Liver (tissue), 8 donors: ENCODE measurements at regions not wholly inside any gene's neighbourhood (a gene's known extent, or its start where the extent isn't known, plus 50 kb on each side); places are given as distances from the start of the nearest gene placed in this dataset.

Experiments
- DNase-seq: peaks from one replicate; pipeline ENCODE4 v3.0.0-alpha.2; 2017; ENCODE audit warnings: low spot score
- H3K27ac ChIP-seq, 2 donors: one replicate each; pipeline ENCODE4 v1.7.0; 2013; ENCODE audit warnings: inconsistent platforms in 2 of 2, low read length in 2 of 2, control low read depth in 1 of 2, low read depth in 1 of 2, mild to moderate bottlenecking in 1 of 2
- H3K27me3 ChIP-seq, 4 donors: one replicate each; pipeline versions ENCODE4 v1.6.1 to v1.7.0; 2013; ENCODE audit warnings: low read length in 3 of 4, inconsistent platforms in 1 of 4, mild to moderate bottlenecking in 1 of 4, moderate library complexity in 1 of 4; ENCODE audit not compliant: control insufficient read depth in 4 of 4, insufficient read depth in 4 of 4
- H3K36me3 ChIP-seq, 4 donors: one replicate each; pipeline versions ENCODE4 v1.6.1 to v1.7.0; 2013; ENCODE audit warnings: low read length in 3 of 4, mild to moderate bottlenecking in 3 of 4, low read depth in 1 of 4, moderate library complexity in 1 of 4; ENCODE audit not compliant: control insufficient read depth in 4 of 4, insufficient read depth in 3 of 4
- H3K4me1 ChIP-seq, 4 donors: one replicate each; pipeline versions ENCODE4 v1.6.1 to v1.7.0; 2013; ENCODE audit warnings: low read length in 3 of 4, mild to moderate bottlenecking in 3 of 4, moderate library complexity in 1 of 4; ENCODE audit not compliant: control insufficient read depth in 4 of 4, insufficient read depth in 4 of 4
- H3K4me3 ChIP-seq, 3 donors: one replicate each; pipeline versions ENCODE4 v1.6.1 to v1.7.0; 2013; ENCODE audit warnings: low read length in 3 of 3, control low read depth in 1 of 3, low read depth in 1 of 3, mild to moderate bottlenecking in 1 of 3
- H3K9ac ChIP-seq, 2 donors: one replicate each; pipeline ENCODE4 v1.7.0; 2013; ENCODE audit warnings: low read length in 2 of 2, mild to moderate bottlenecking in 2 of 2, moderate library complexity in 2 of 2, control low read depth in 1 of 2, low read depth in 1 of 2
- H3K9me3 ChIP-seq, 4 donors: one replicate each; pipeline versions ENCODE4 v1.6.1 to v1.7.0; 2013; ENCODE audit warnings: low read length in 3 of 4; ENCODE audit not compliant: control insufficient read depth in 4 of 4
- EGR1 ChIP-seq, 2 donors: IDR thresholded peaks; 2 replicates each; pipeline ENCODE4 v1.6.1; 2016 to 2018; ENCODE audit warnings: antibody characterized with exemption in 2 of 2, low read depth in 2 of 2
- FOXA1 ChIP-seq: IDR thresholded peaks from 2 replicates; pipeline ENCODE4 v1.6.1; 2016; ENCODE audit warnings: antibody characterized with exemption
- FOXA2 ChIP-seq: IDR thresholded peaks from 2 replicates; pipeline ENCODE4 v1.6.1; 2016; ENCODE audit warnings: antibody characterized with exemption
- GABPA ChIP-seq, 2 donors: IDR thresholded peaks in 1 of 2; conservative IDR thresholded peaks in 1 of 2; 2 replicates each; pipeline ENCODE4 v1.6.1; 2016; ENCODE audit warnings: antibody characterized with exemption in 2 of 2, mild to moderate bottlenecking in 1 of 2, moderate library complexity in 1 of 2
- HNF4A ChIP-seq, 2 donors: conservative IDR thresholded peaks; 2 replicates each; pipeline ENCODE4 v1.6.1; 2016; ENCODE audit warnings: antibody characterized with exemption in 2 of 2, mild to moderate bottlenecking in 2 of 2
- HNF4G ChIP-seq: IDR thresholded peaks from 2 replicates; pipeline ENCODE4 v1.6.1; 2016; ENCODE audit warnings: antibody characterized with exemption
- JUND ChIP-seq, 2 donors: IDR thresholded peaks; 2 replicates each; pipeline ENCODE4 v1.6.1; 2016; ENCODE audit warnings: antibody characterized with exemption in 2 of 2
- NR2F2 ChIP-seq: IDR thresholded peaks from 2 replicates; pipeline ENCODE4 v1.6.1; 2016; ENCODE audit warnings: antibody characterized with exemption
- RAD21 ChIP-seq, 2 donors: IDR thresholded peaks; 2 replicates each; pipeline ENCODE4 v1.6.1; 2016; ENCODE audit warnings: antibody characterized with exemption in 2 of 2, mild to moderate bottlenecking in 2 of 2
- TAF1 ChIP-seq: conservative IDR thresholded peaks from 2 replicates; pipeline ENCODE4 v1.6.1; 2016; ENCODE audit warnings: antibody characterized with exemption, mild to moderate bottlenecking
- YY1 ChIP-seq: IDR thresholded peaks from 2 replicates; pipeline ENCODE4 v1.6.1; 2016; ENCODE audit warnings: antibody characterized with exemption, mild to moderate bottlenecking
- WGBS: extraction: QIAGEN DNeasy Blood & Tissue Kit; methylation state at CpG from one replicate; pipeline ENCODE4 v1.1.7; 2013; 5-methylcytosine and 5-hydroxymethylcytosine counted together
- TF ChIP-seq, protein P1 (sequence below): IDR thresholded peaks from 2 replicates; pipeline ENCODE4 v1.6.1; 2016; ENCODE audit warnings: antibody characterized with exemption
- TF ChIP-seq, protein P2 (sequence below): IDR thresholded peaks from 2 replicates; pipeline ENCODE4 v1.6.1; 2016; ENCODE audit warnings: antibody characterized with exemption, mild to moderate bottlenecking
- TF ChIP-seq, protein P3 (sequence below): fragments of 150-350 bp; IDR thresholded peaks from 2 replicates; pipeline ENCODE4 v1.5.1; 2017; ENCODE audit warnings: improper control_type of control experiment, low read depth, low read length; ENCODE audit not compliant: missing input control
- TF ChIP-seq, protein P4 (sequence below): IDR thresholded peaks from 2 replicates; pipeline ENCODE4 v1.6.1; 2016; ENCODE audit warnings: antibody characterized with exemption
- TF ChIP-seq, protein P5 (sequence below): IDR thresholded peaks from 2 replicates; pipeline ENCODE4 v1.6.1; 2016; ENCODE audit warnings: antibody characterized with exemption
- donor health status: healthy.
- donor health status: healthy.
- donor health status: healthy.
- donor health status: healthy.
- donor health status: healthy.

DNA sequence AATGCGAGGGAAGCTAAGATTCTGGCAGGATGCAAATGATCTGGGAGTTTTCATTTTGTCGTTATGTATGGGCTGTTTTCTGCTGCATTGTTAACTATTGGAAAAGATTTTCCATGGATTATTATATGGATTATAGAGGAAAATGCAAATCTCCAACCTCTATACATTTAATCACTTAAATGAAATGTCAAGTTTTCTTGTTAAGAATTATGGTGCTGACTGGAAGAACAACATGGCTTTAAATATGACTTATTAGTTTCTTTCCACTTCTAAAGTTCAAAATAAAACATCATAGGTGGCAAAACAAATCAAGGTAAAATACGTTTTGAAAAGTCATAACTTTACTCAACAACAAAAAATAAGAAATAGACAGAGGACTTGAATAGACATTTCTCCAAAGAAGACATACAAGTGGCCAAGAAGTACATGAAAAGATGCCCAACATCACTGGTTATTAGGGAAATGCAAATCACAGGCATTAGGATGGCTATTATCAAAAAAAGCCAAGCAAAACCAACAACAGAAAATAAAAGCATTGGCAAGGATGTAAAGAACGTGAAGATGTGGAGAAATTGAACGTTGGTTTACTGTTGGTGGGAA, 56.2 kb upstream of the CLDN5 start:
- Histone ChIP-seq H3K9ac (no peak overlapping the region), H3K9me3 (no peaks in the 10 kb centered on the region), H3K27ac (no peak overlapping the region), H3K27me3 (no peaks in the 10 kb centered on the region), H3K4me3 (no peak overlapping the region), H3K36me3 (no peaks in the 10 kb centered on the region), H3K4me1 (no peaks in the 10 kb centered on the region)
- no peak for TF ChIP-seq TAF1
- no peak for TF ChIP-seq RAD21 (IDR thresholded peaks at IDR 0.05)
- TF ChIP-seq, protein P1, sequence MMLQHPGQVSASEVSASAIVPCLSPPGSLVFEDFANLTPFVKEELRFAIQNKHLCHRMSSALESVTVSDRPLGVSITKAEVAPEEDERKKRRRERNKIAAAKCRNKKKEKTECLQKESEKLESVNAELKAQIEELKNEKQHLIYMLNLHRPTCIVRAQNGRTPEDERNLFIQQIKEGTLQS, result no peak
- no peak for TF ChIP-seq JUND (IDR thresholded peaks at IDR 0.05)
- TF ChIP-seq, protein P2, sequence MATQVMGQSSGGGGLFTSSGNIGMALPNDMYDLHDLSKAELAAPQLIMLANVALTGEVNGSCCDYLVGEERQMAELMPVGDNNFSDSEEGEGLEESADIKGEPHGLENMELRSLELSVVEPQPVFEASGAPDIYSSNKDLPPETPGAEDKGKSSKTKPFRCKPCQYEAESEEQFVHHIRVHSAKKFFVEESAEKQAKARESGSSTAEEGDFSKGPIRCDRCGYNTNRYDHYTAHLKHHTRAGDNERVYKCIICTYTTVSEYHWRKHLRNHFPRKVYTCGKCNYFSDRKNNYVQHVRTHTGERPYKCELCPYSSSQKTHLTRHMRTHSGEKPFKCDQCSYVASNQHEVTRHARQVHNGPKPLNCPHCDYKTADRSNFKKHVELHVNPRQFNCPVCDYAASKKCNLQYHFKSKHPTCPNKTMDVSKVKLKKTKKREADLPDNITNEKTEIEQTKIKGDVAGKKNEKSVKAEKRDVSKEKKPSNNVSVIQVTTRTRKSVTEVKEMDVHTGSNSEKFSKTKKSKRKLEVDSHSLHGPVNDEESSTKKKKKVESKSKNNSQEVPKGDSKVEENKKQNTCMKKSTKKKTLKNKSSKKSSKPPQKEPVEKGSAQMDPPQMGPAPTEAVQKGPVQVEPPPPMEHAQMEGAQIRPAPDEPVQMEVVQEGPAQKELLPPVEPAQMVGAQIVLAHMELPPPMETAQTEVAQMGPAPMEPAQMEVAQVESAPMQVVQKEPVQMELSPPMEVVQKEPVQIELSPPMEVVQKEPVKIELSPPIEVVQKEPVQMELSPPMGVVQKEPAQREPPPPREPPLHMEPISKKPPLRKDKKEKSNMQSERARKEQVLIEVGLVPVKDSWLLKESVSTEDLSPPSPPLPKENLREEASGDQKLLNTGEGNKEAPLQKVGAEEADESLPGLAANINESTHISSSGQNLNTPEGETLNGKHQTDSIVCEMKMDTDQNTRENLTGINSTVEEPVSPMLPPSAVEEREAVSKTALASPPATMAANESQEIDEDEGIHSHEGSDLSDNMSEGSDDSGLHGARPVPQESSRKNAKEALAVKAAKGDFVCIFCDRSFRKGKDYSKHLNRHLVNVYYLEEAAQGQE, result no peak
- TF ChIP-seq, protein P3, sequence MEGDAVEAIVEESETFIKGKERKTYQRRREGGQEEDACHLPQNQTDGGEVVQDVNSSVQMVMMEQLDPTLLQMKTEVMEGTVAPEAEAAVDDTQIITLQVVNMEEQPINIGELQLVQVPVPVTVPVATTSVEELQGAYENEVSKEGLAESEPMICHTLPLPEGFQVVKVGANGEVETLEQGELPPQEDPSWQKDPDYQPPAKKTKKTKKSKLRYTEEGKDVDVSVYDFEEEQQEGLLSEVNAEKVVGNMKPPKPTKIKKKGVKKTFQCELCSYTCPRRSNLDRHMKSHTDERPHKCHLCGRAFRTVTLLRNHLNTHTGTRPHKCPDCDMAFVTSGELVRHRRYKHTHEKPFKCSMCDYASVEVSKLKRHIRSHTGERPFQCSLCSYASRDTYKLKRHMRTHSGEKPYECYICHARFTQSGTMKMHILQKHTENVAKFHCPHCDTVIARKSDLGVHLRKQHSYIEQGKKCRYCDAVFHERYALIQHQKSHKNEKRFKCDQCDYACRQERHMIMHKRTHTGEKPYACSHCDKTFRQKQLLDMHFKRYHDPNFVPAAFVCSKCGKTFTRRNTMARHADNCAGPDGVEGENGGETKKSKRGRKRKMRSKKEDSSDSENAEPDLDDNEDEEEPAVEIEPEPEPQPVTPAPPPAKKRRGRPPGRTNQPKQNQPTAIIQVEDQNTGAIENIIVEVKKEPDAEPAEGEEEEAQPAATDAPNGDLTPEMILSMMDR, result no peak
- TF ChIP-seq, protein P4, sequence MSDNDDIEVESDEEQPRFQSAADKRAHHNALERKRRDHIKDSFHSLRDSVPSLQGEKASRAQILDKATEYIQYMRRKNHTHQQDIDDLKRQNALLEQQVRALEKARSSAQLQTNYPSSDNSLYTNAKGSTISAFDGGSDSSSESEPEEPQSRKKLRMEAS, result no peak
- no peak for TF ChIP-seq FOXA1
- DNase-seq, result no peak
- 70% methylated on average over 5 of the region's 5 CpGs for WGBS

DNA sequence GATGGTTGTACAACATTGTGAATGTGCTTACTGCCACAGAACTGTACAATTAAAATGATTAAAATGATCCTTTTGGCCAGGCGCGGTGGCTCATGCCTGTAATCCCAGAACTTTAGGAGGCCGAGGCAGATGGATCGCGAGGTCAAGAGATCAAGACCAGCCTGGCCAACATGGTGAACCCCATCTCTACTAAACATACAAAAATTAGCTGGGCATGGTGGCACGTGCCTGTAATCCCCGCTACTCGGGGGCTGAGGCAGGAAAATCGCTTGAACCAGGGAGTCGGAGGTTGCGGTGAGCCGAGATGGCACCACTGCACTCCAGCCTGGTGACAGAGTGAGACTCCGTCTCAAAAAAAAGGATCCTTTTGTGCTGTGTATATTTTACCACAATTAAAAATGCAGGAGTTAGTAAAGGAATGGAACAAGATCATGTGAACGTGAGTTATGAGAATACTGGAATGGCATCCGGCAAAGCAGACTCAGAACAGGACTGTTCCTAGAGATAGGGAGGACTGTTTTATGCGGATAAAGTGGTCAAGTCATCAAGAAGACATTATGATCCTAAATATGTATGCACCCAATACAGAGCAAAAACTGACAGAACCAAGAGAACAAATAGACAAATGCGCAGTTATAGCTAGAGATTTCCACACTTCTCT, 58.0 kb upstream of the CLDN5 start:
- no peak overlapping the region for H3K4me3 ChIP-seq
- no peaks in the 10 kb centered on the region for H3K9me3 ChIP-seq
- no peaks in the 10 kb centered on the region for H3K36me3 ChIP-seq
- H3K9ac ChIP-seq, result no peak overlapping the region
- H3K27ac ChIP-seq, result no peak overlapping the region
- 84% methylated on average over 17 of the region's 17 CpGs for WGBS
- H3K27me3 ChIP-seq, result no peaks in the 10 kb centered on the region
- peaks cover 1 to 4% (median 3%) of the 10 kb centered on the region in 4 donors for H3K4me1 ChIP-seq
- DNase-seq, result no peak
- TF ChIP-seq, protein P1, result no peak
- no peak for TF ChIP-seq HNF4A (conservative IDR thresholded peaks at IDR 0.05)
- no peak for TF ChIP-seq RAD21 (IDR thresholded peaks at IDR 0.05)
- TF ChIP-seq YY1, result no peak
- TF ChIP-seq FOXA2, result no peak
- no peak for TF ChIP-seq TAF1
- no peak for TF ChIP-seq HNF4G
- TF ChIP-seq, protein P5, sequence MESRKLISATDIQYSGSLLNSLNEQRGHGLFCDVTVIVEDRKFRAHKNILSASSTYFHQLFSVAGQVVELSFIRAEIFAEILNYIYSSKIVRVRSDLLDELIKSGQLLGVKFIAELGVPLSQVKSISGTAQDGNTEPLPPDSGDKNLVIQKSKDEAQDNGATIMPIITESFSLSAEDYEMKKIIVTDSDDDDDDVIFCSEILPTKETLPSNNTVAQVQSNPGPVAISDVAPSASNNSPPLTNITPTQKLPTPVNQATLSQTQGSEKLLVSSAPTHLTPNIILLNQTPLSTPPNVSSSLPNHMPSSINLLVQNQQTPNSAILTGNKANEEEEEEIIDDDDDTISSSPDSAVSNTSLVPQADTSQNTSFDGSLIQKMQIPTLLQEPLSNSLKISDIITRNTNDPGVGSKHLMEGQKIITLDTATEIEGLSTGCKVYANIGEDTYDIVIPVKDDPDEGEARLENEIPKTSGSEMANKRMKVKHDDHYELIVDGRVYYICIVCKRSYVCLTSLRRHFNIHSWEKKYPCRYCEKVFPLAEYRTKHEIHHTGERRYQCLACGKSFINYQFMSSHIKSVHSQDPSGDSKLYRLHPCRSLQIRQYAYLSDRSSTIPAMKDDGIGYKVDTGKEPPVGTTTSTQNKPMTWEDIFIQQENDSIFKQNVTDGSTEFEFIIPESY, result no peak
- no peak for TF ChIP-seq GABPA (IDR thresholded peaks at IDR 0.05 in 1 of 2, conservative IDR thresholded peaks at IDR 0.05 in 1 of 2)
- no peak for TF ChIP-seq EGR1 (IDR thresholded peaks at IDR 0.05; ENCODE audit: low read depth in 2 of 2)
- TF ChIP-seq JUND (IDR thresholded peaks at IDR 0.05), result no peak
- TF ChIP-seq, protein P2, result no peak
- TF ChIP-seq NR2F2, result no peak
- TF ChIP-seq, protein P3, result no peak
